ENCODE measurements at regions not wholly inside any gene's neighbourhood (a gene's known extent, or its start where the extent isn't known, plus 50 kb on each side); places are given as distances from the start of the nearest gene placed in this dataset.

GRCh38 chr4:138103597-138104283 lies 138.4 kb downstream of the SLC7A11 start:
- no peak; a peak in 1 of 6 replicates for TF ChIP-seq CTCF (IDR thresholded peaks at IDR 0.05 in 2 of 3, conservative IDR thresholded peaks at IDR 0.05 in 1 of 3; ENCODE audit: control insufficient read depth in 2 of 3, extremely low read depth in 1 of 3, insufficient read depth in 1 of 3, low read depth in 3 of 3, low read length in 3 of 3)
- no peak for TF ChIP-seq NFXL1 (IDR thresholded peaks at IDR 0.05; ENCODE audit: borderline replicate concordance)
- no peak for TF ChIP-seq FOXM1 (IDR thresholded peaks at IDR 0.05; ENCODE audit: low read depth, low read length)
- no peak for TF ChIP-seq EZH2 (IDR thresholded peaks at IDR 0.05; ENCODE audit: borderline replicate concordance, control insufficient read depth, low read depth, low read length)
- TF ChIP-seq MAX (IDR thresholded peaks at IDR 0.05; ENCODE audit: low read depth, low read length): no peak
- TF ChIP-seq USF1 (IDR thresholded peaks at IDR 0.05; ENCODE audit: borderline replicate concordance, extremely low read length, insufficient read depth, low read depth, low read length): no peak
- no peak for TF ChIP-seq TCF12 (IDR thresholded peaks at IDR 0.05; ENCODE audit: low read depth, low read length)
- no peak for TF ChIP-seq ZZZ3 (IDR thresholded peaks at IDR 0.05; ENCODE audit: control insufficient read depth, insufficient read length, low read depth)
- TF ChIP-seq POLR2A (IDR thresholded peaks at IDR 0.05; ENCODE audit: low read depth, low read length): no peak

All from GM12878 (cell line).